ENCODE measurements at regions not wholly inside any gene's neighbourhood (a gene's known extent, or its start where the extent isn't known, plus 50 kb on each side); places are given as distances from the start of the nearest gene placed in this dataset.
"Not testable (repeated sequence)": the region's sequence is repeated elsewhere in the genome, so short reads cannot be mapped to it uniquely, and the experiment has no call there.

DNA sequence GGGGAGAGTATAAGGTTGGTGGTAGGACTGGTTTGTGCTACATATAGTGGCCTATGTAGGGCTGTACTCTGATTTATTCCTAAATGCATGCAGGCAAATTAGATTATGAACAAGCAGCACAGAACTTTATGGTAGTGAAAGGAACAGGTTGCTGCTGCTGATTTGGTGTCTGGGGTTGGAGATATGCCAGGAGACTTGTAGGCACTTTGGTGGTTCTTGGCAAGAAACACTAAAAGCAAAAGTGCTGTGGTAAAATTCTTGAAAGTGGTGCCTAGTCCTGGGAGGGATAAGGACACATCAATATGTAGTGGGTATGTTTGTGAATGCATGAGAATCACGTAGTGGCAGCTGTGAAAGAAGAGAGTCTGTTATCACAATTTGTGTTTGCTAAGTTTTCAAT lies 2126.0 kb downstream of the TP53TG3F start:
- Mint-ChIP-seq H3K27ac (no peak overlapping the region), H3K4me1 (ENCODE audit: low read depth) (no peaks in the 10 kb centered on the region), H3K27me3 (no peaks in the 10 kb centered on the region), H3K36me3 (ENCODE audit: low read depth) (no peaks in the 10 kb centered on the region), H3K9me3 (peaks cover 15% of the 10 kb centered on the region), H3K4me3 (no peak overlapping the region)

DNA sequence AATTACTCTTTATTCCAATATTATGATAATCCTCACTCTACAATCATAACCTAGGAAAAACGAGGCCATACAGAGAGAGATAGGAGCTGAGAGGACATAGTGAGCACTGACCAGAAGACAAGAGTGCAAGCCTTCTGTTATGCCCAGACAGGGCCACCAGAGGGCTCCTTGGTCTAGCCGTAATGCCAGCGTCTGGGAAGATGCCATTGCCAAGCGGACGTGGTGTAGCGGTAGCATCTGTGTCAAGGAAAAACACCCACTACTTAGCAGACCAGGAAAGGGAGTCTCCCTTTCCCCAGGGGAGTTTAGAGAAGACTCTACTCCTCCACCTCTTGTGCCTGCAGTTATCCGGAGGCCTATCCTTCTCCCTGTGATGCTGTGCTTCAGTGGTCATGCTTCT lies 2131.5 kb downstream of the TP53TG3F start:
- not testable (repeated sequence) for H3K4me3 Mint-ChIP-seq; H3K4me1 Mint-ChIP-seq (ENCODE audit: low read depth); H3K36me3 Mint-ChIP-seq (ENCODE audit: low read depth); H3K27me3 Mint-ChIP-seq; H3K27ac Mint-ChIP-seq
- peaks cover 20% of the 10 kb centered on the region for H3K9me3 Mint-ChIP-seq

DNA sequence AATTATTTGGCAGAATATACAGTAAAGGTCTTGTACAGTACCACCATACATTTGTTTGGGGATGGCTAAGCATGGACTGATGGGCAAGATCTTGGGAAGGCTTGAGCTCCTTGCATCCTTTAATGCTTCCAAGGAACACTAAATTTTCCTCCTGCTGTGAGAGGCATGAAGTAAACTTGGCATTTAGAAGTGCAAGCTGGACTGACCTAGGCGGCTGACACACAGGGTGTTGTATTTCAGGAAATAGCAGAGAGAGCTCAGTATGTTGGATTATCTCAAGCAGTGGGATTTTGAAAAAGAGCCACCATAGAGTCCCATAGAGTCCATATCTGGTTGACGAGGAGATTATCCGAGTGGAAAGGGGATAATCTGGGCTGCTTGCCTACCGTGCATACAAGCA lies 2137.1 kb downstream of the TP53TG3F start:
- H3K9me3 Mint-ChIP-seq, result peaks cover 25% of the 10 kb centered on the region
- H3K27ac Mint-ChIP-seq, result no peak overlapping the region
- H3K4me1 Mint-ChIP-seq (ENCODE audit: low read depth), result no peaks in the 10 kb centered on the region
- H3K4me3 Mint-ChIP-seq, result no peak overlapping the region
- no peaks in the 10 kb centered on the region for H3K27me3 Mint-ChIP-seq
- H3K36me3 Mint-ChIP-seq (ENCODE audit: low read depth), result no peaks in the 10 kb centered on the region

DNA sequence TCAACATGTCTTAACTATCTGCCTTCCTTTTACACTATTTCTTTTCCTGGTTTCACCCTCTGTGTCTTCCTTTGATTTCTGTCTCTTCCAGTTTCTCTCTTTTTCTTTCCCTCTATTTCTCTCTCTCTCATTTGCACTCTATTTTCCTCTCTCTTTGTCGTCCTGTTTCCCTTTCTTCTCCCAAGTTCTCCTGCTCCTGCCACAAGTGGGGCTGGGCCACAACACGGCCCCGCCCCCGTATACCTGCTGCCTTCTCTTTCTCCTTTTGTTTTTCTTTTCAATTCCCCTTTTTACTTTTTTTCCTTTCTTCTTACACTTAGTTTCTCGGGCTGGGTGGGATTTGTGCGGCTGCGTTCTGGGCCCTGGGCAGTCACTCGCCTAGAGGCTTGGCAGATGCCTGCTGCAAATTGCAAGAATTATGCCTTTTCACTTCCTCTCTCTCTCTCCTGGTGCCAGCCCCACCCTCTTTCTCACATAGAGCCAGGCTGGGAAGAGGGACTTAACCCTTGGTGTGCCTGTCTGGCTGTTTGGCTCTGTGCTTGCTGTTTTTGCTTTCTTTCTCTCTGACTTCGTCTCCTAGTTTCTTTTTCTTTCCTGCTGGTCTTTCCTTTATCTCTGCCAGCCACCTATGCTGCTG lies 2139.4 kb downstream of the TP53TG3F start:
- no peaks in the 10 kb centered on the region for H3K4me1 Mint-ChIP-seq (ENCODE audit: low read depth)
- H3K27me3 Mint-ChIP-seq, result no peaks in the 10 kb centered on the region
- H3K4me3 Mint-ChIP-seq, result no peak overlapping the region
- H3K9me3 Mint-ChIP-seq, result peaks cover 22% of the 10 kb centered on the region
- H3K36me3 Mint-ChIP-seq (ENCODE audit: low read depth), result no peaks in the 10 kb centered on the region
- H3K27ac Mint-ChIP-seq, result no peak overlapping the region

DNA sequence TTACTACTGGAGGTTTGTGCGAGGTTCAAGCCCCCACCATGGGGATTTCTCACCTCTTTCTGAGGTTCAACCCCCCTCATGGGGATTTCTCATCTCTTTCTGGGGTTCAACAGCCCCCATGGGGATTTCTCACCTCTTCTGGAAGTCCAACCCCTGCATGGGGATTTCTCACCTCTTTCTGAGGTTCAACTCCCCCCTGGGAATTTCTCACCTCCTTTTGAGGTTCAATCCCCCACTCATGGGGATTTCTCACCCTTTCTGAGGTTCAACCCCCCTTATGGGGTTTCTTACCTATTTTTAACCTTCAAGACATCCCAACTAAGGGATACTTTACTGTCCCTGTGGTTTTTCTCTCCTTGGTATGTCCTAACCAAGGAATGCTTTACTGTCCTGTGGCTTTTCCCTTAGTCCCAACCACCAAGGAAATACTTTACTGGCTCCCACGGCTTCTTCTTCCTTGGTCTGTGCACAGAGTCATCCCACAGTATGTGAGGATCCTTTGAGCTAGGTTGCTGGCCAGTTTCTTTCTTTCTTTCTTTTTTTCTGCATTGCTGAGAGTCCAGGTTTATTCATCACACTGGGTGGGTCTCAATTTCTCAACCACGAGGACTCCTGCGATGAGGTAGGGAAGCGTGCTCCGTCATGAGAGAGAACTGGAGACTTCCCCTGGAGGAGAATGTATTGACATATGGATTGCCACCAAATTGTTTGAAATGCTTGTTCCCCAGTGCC lies 2140.2 kb downstream of the TP53TG3F start:
- Mint-ChIP-seq H3K27me3 (no peaks in the 10 kb centered on the region), H3K27ac (no peak overlapping the region), H3K4me3 (no peak overlapping the region), H3K36me3 (ENCODE audit: low read depth) (no peaks in the 10 kb centered on the region), H3K9me3 (peaks cover 22% of the 10 kb centered on the region), H3K4me1 (ENCODE audit: low read depth) (no peaks in the 10 kb centered on the region)

DNA sequence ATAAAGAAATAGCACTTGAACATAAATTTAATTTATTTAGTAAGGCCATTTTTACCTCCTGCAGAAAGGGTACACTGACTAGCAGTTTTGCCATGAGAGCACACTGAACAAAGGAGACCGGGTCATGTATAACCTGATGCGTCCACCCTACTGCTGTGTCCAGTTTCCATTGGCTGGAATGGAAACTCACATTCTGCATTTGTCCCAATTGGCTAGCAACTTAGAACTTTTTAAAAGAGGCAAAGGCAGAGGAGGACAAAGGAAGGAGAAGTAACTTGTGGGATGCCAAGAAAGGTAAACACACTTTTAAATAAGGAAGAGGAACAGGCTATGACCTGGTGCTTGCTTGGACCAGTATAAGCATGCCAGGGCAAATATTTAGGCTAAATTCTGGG lies 2140.7 kb downstream of the TP53TG3F start:
- peaks cover 22% of the 10 kb centered on the region for H3K9me3 Mint-ChIP-seq
- H3K36me3 Mint-ChIP-seq (ENCODE audit: low read depth); H3K27ac Mint-ChIP-seq; H3K4me1 Mint-ChIP-seq (ENCODE audit: low read depth); H3K4me3 Mint-ChIP-seq; H3K27me3 Mint-ChIP-seq: not testable (repeated sequence)

DNA sequence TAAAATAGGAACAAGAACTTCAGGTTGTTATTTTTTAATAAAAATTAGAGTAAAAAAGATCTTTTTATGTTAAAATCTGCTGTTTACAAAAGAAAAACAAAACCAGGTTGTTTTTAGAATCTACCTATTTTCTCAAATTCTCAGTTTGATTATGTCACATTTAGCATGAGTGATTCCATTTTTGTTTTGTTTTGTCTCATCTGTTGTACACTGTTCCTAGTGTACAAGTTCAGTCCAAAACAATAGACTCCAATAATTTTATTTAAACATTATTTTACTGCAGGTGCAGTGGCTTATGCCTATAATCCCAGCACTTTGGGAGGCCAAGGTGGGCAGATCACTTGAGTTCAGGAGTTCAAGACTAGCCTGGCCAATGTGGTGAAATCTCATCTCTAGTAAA lies 2142.7 kb downstream of the TP53TG3F start:
- no peaks in the 10 kb centered on the region for H3K4me1 Mint-ChIP-seq (ENCODE audit: low read depth)
- H3K9me3 Mint-ChIP-seq, result peaks cover 22% of the 10 kb centered on the region
- no peaks in the 10 kb centered on the region for H3K27me3 Mint-ChIP-seq
- no peaks in the 10 kb centered on the region for H3K36me3 Mint-ChIP-seq (ENCODE audit: low read depth)
- no peak overlapping the region for H3K4me3 Mint-ChIP-seq
- no peak overlapping the region for H3K27ac Mint-ChIP-seq

DNA sequence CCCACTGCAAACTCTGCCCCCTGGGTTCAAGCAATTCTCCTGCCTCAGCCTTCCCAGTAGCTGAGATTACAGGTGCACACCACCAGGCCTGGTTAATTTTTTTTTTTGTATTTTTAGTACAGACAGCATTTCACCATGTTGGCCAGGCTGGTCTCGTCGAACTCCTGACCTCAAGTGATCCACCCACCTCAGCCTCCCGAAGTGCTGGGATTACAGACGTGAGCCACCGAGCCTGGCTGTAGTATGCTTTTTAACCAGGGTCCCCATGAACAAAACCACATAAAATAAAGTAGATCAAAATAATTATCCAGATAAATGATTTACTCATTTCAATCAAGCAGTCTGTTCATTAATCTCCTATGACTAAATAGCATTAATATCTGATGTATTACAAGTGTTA lies 2144.0 kb downstream of the TP53TG3F start:
- peaks cover 14% of the 10 kb centered on the region for H3K9me3 Mint-ChIP-seq
- H3K27me3 Mint-ChIP-seq; H3K4me1 Mint-ChIP-seq (ENCODE audit: low read depth); H3K36me3 Mint-ChIP-seq (ENCODE audit: low read depth); H3K4me3 Mint-ChIP-seq; H3K27ac Mint-ChIP-seq: not testable (repeated sequence)

DNA sequence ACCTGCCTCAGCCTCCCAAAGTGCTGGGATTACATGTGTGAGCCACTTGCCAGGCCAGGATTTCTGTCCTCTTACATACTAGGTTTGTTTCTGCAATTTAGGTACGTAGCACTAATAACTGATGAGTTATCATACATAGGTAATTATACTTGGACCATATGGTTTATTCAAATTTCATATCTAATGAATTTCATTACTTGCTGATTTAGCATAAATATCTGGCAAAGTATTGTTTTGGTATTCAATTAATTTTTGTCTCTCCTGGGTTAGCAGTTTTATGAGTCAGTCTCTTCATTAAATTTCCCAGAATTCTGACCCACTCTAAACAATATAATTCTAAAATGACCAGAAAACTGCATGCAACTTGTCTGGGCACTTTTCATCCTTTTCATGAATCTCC lies 2146.5 kb downstream of the TP53TG3F start:
- Mint-ChIP-seq H3K27ac (no peak overlapping the region), H3K27me3 (no peaks in the 10 kb centered on the region), H3K4me3 (no peak overlapping the region), H3K9me3 (peaks cover 4% of the 10 kb centered on the region), H3K36me3 (ENCODE audit: low read depth) (no peaks in the 10 kb centered on the region), H3K4me1 (ENCODE audit: low read depth) (no peaks in the 10 kb centered on the region)

DNA sequence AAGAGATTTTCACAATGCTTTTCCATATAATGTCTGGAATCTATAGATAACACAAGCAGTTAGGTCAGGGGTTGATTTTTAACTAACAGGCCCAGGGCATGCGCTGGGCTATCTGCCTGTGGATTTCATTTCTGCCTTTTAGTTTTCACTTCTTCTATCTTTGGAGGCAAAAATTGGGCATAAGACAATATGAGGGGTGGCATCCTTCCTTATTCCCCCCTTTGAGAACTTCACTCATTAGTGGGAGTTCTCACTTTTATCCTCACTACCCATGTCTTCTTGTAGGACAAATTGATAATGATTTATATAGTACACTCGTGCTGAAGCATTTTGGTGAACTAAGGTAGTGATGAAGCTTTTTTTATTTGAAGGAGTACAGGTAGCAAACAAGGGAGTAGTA lies 2155.5 kb downstream of the TP53TG3F start:
- H3K27me3 Mint-ChIP-seq; H3K4me3 Mint-ChIP-seq; H3K36me3 Mint-ChIP-seq (ENCODE audit: low read depth); H3K4me1 Mint-ChIP-seq (ENCODE audit: low read depth); H3K27ac Mint-ChIP-seq: not testable (repeated sequence)
- H3K9me3 Mint-ChIP-seq, result peaks cover 17% of the 10 kb centered on the region

DNA sequence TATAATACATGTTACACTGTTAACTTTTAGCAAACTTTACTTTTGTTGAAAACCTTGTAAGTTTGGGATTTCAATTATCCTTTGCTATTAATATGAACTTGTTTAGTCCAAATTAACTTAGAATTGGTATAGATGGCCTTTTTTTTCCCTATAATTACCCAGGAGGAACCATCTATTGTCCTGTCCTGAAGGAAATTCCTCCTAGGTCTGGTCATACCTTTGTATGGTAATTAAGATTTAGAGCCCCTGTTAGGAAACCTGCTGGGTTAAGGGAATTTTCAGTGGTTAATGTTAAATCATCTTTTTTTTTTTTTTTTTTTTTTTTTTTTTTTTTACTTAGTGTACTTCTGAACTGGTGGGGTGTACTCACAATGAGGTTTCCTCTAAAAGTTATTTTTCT lies 2159.8 kb downstream of the TP53TG3F start:
- H3K27me3 Mint-ChIP-seq; H3K4me3 Mint-ChIP-seq; H3K4me1 Mint-ChIP-seq (ENCODE audit: low read depth); H3K36me3 Mint-ChIP-seq (ENCODE audit: low read depth); H3K27ac Mint-ChIP-seq: not testable (repeated sequence)
- H3K9me3 Mint-ChIP-seq, result peaks cover 25% of the 10 kb centered on the region

DNA sequence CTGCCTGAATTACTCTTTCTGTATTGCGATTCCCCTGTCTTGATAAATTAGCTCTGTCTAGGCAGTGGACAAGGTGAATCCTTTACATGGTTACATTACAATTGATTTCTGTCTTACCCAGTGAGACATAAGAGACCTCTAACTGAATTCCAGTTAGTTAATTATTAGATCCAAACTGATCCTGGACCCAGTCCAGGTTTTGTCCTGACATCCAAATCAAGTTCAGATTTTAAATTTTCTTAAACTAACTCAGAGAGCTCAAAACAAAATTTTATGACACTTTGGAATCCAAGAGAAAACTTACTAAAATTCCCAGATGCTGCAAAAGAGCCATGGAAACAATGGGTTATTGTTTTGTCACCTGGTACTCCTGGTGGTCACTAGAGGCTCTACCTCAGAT lies 2166.6 kb downstream of the TP53TG3F start:
- no peak overlapping the region for H3K27ac Mint-ChIP-seq
- no peaks in the 10 kb centered on the region for H3K27me3 Mint-ChIP-seq
- H3K4me1 Mint-ChIP-seq (ENCODE audit: low read depth), result no peaks in the 10 kb centered on the region
- H3K9me3 Mint-ChIP-seq, result peaks cover 15% of the 10 kb centered on the region
- no peaks in the 10 kb centered on the region for H3K36me3 Mint-ChIP-seq (ENCODE audit: low read depth)
- H3K4me3 Mint-ChIP-seq, result no peak overlapping the region

DNA sequence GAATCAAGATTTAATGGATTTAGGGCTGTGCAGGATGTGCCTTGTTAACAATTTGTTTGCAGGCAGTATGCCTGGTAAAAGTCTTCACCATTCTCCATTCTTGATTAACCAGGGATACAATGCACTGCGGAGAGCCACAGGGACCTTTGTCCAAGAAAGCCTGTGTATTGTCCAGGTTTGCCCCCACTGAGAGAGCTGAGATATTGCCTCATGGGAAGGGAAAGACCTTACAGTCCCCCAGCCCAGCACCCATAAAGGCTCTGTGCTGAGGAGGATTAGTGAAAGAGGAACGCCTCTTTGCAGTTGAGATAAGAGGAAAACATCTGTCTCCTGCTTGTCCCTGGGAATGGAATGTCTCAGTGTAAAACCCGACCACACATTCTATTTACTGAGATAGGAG lies 2169.6 kb downstream of the TP53TG3F start:
- no peaks in the 10 kb centered on the region for H3K27me3 Mint-ChIP-seq
- peaks cover 12% of the 10 kb centered on the region for H3K9me3 Mint-ChIP-seq
- H3K27ac Mint-ChIP-seq, result no peak overlapping the region
- no peak overlapping the region for H3K4me3 Mint-ChIP-seq
- H3K4me1 Mint-ChIP-seq (ENCODE audit: low read depth), result no peaks in the 10 kb centered on the region
- no peaks in the 10 kb centered on the region for H3K36me3 Mint-ChIP-seq (ENCODE audit: low read depth)

DNA sequence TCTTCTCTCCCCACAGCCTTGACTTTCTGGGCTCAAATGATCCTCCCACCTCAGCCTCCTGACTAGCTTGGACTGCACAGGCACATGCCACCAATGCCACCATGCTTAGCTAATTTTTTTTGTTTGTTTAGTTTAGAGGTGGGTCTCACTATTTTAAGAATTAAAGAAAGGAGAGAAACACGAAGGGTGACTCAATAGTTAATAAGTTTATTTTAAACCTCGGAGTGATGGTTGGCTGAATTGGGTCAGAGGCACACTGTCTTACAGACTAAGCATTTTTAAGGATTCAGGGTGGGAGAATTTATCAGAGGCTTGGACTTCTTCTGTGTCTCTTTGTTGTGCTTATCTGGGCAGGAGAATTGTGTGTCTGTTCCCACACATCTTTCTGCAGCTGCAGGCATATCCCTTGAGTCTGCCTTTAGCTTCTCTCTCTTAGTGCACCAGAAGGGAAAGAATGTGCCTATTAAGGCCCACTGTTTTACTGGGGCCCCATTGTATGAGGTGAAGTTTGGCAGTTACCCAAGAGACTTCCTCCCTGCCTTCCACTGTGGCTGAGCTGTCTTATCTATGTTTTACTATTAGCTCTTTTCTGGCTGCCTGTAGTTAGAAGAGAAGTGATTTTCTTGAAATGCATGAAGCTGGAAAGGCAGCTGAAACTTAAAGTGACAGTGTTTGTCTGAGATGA lies 2172.0 kb downstream of the TP53TG3F start:
- no peaks in the 10 kb centered on the region for H3K36me3 Mint-ChIP-seq (ENCODE audit: low read depth)
- H3K4me1 Mint-ChIP-seq (ENCODE audit: low read depth), result no peaks in the 10 kb centered on the region
- peaks cover 5% of the 10 kb centered on the region for H3K9me3 Mint-ChIP-seq
- H3K27me3 Mint-ChIP-seq, result no peaks in the 10 kb centered on the region
- no peak overlapping the region for H3K4me3 Mint-ChIP-seq
- no peak overlapping the region for H3K27ac Mint-ChIP-seq

DNA sequence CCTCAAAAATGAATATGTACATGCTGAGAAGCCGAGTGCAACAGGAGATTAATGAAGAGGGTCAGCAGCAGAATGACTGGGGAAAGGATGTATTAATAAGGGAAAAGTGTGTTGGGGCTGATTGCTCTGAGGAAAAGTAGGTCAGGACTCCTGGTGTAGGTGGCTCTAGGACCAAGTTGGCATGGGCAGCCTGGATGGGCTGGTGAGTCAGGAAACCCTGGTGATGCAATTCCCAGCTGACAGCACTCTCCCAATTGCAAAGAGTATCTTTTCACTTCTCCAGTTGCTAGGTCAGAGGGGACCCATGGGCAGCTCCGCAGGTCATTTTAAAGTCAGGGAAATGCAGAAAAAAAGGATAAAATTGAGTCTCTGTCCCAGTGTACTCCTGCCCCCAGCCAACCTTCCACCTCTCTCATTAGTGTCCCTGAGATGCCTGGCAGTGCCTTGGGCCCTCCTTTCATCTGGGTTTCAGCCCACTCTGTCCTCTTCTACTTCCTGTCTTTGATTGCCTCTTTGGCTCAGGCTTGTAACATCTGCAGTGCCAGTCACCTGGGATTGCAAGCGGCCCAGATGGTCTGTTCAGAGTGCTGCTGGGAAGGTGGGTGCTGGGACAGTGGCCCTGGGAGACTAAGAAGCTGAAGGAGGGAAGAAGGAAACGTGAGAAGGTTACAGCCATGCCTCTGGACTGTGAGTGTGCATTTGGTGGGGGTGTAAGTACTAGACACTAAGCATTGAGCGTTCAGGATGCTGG lies 2177.2 kb downstream of the TP53TG3F start:
- H3K36me3 Mint-ChIP-seq (ENCODE audit: low read depth), result no peaks in the 10 kb centered on the region
- no peaks in the 10 kb centered on the region for H3K27me3 Mint-ChIP-seq
- H3K4me3 Mint-ChIP-seq, result no peak overlapping the region
- no peaks in the 10 kb centered on the region for H3K4me1 Mint-ChIP-seq (ENCODE audit: low read depth)
- H3K9me3 Mint-ChIP-seq, result peaks cover 10% of the 10 kb centered on the region
- no peak overlapping the region for H3K27ac Mint-ChIP-seq

Measured in stimulated activated naive CD8-positive, alpha-beta T cell treated with anti-CD3 and anti-CD28 coated beads, Interleukin-15, Interleukin-2, amounts not matched to agents 100 ng/mL and 50 ng/mL, for 24 hours (primary cell).